Mucosa of descending colon (tissue), 3 donors: ENCODE measurements at regions not wholly inside any gene's neighbourhood (a gene's known extent, or its start where the extent isn't known, plus 50 kb on each side); places are given as distances from the start of the nearest gene placed in this dataset.
A peak's percentile ranks its signal among the peaks of the same experiment; 100 is the strongest.

Source experiments
- ATAC-seq: fragments of 200-7000 bp; cut with Tn5 transposase; one replicate; pipeline ENCODE4 v1.9.1; 2020; ENCODE audit warnings: mild to moderate bottlenecking, moderate library complexity
- DNase-seq, 3 donors: peaks; one replicate each; pipeline ENCODE4 v3.0.0-alpha.2; 2020
- H3K36me3 ChIP-seq: fragments of 200-600 bp; one replicate; pipeline ENCODE4 v1.8.0; 2021; ENCODE audit warnings: low read depth, mild to moderate bottlenecking
- H3K4me1 ChIP-seq: fragments of 200-600 bp; one replicate; pipeline ENCODE4 v1.8.0; 2021; ENCODE audit warnings: low read depth, mild to moderate bottlenecking
- H3K4me3 ChIP-seq: fragments of 200-600 bp; one replicate; pipeline ENCODE4 v1.8.0; 2021; ENCODE audit warnings: mild to moderate bottlenecking
- H3K9me3 ChIP-seq: fragments of 200-600 bp; one replicate; pipeline ENCODE4 v1.8.0; 2021; ENCODE audit warnings: mild to moderate bottlenecking
- intact Hi-C, 2 donors: fragments of 100-400 bp; cut with DNase I in 1 of 2; cut with micrococcal nuclease in 1 of 2; formaldehyde crosslinking; loops; one replicate each; pipeline versions ENCODE4 v1.11.0 to v1.11.1; 2022; cut with DNase I, micrococcal nuclease
- TF ChIP-seq, protein P1 (sequence below): fragments of 200-600 bp; IDR thresholded peaks from one replicate; pipeline ENCODE4 v1.8.0; 2022; ENCODE audit warnings: antibody characterized with exemption, mild to moderate bottlenecking
- donor health status: DM: no; HTN: no; CAD: no; lungs with moderate emphysema.
- donor health status: DM: no; HTN: no; CAD: no.
- donor health status: DM: no; HTN: yes; CAD: no.

DNA sequence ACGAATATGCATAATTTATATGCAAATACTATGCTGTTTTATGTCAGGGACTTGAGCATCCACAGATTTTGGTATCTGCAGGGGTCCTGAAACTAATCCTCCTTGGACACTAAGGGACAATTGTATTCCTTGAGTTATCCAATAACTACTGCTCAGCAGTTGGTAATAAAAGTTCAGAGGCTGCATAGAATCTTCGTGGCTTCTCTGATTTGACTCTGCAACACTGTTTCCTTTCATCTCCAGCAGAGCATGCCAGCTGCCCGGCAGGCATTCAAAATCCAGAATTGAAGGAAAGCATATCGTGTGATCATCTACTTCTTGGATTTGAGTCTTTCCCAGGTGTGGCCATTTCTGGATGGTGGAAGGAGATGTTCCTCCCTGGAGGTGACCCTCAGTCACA lies 64.5 kb upstream of the MRI1 start:
- DNase-seq (no peak), ATAC-seq (no peak)
- intact Hi-C loops: no loop called here
- Histone ChIP-seq H3K36me3 (no peaks in the 10 kb centered on the region), H3K4me3 (no peak overlapping the region), H3K4me1 (no peaks in the 10 kb centered on the region), H3K9me3 (no peaks in the 10 kb centered on the region)
- TF ChIP-seq, protein P1, sequence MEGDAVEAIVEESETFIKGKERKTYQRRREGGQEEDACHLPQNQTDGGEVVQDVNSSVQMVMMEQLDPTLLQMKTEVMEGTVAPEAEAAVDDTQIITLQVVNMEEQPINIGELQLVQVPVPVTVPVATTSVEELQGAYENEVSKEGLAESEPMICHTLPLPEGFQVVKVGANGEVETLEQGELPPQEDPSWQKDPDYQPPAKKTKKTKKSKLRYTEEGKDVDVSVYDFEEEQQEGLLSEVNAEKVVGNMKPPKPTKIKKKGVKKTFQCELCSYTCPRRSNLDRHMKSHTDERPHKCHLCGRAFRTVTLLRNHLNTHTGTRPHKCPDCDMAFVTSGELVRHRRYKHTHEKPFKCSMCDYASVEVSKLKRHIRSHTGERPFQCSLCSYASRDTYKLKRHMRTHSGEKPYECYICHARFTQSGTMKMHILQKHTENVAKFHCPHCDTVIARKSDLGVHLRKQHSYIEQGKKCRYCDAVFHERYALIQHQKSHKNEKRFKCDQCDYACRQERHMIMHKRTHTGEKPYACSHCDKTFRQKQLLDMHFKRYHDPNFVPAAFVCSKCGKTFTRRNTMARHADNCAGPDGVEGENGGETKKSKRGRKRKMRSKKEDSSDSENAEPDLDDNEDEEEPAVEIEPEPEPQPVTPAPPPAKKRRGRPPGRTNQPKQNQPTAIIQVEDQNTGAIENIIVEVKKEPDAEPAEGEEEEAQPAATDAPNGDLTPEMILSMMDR: no peak

DNA sequence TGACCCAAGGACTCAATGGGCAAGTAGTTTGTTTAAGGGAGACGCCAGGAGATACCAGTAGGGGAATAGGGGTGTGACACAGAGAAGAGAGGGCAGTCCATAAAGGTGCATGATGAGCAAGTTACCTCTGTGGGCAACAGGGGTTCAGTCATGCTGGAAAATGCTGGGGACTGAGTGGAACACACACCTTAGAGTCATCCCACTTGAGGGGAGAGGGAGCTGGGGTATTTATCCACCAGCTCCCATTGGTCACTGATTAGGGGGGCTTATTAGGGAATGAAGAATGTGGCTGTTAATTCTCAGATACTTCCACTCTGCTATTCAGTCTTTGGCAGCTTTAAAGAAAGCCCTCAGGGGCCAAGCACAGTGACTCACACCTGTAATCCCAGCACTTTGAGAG lies 67.5 kb upstream of the MRI1 start:
- Histone ChIP-seq H3K4me3 (no peak overlapping the region), H3K36me3 (no peaks in the 10 kb centered on the region), H3K9me3 (no peaks in the 10 kb centered on the region), H3K4me1 (no peaks in the 10 kb centered on the region)
- ATAC-seq (no peak), DNase-seq (no peak)
- TF ChIP-seq, protein P1: no peak
- intact Hi-C loops: no loop called here

DNA sequence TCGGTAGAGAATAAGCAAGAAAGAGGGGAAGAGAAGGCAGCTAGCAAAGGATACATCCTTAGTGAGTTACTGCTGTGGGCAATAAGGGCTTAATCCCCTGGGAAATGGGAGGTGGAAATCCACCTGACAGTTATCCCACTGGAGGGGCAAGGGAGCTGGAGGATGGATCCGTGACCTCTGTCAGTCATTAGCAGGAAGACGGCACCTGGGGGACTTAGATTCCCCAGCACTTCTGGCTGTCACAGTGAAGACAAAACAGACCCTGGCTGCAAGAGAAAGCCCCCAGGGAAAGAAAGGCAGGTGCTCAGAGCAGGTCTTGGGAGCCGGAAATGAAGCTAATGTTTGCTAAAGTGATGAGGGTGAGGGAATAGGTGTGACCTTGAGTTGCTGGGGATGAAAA lies 70.4 kb upstream of the MRI1 start:
- no peak for DNase-seq
- no peaks in the 10 kb centered on the region for H3K9me3 ChIP-seq
- H3K36me3 ChIP-seq: no peaks in the 10 kb centered on the region
- no peaks in the 10 kb centered on the region for H3K4me1 ChIP-seq
- H3K4me3 ChIP-seq: no peak overlapping the region
- TF ChIP-seq, protein P1: no peak
- intact Hi-C loops: no loop called here
- no peak for ATAC-seq

DNA sequence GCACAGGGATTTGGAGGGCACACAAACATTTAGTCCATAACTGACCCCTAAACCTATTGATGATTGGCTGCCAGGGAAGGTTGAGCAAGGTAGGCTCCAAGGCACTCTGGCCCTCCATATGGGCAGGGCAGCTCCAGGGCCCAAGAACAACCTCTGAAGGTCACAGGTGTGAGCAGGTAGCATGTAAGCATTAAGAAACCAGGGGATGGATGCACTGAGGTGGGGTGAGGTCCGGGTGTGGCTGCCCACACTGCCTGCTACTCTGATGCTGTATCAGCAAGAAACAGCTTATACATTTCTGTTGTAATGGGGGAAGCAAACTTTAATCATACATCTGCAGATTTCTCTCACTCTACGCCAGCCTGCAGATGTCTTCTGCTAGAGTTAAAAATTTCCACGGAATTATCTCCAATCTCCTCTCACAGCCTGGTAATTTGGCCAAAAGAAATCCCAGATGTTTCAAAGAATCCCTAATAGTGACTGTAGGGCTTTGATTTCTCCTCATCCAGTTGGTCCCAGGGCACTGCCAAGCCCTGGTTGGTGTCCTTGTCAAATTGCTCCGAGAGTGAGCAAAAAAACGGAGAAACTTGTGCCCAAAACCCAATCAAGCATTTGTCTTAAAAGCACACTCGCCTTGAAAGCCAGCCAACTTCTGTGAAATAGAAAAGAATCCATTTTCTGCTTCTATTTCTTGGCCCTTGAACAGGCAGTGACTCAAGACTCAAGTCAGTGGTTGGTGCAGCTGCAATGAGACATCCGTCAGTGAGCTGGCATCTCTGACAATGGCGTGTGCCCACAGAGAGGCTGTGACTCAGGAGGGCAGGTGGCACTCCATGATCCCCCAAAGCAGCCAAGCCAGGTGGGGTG lies 72.5 kb upstream of the MRI1 start:
- TF ChIP-seq, protein P1: no peak
- intact Hi-C loops: no loop called here
- ATAC-seq (no peak), DNase-seq (no peak)
- H3K9me3 ChIP-seq: no peaks in the 10 kb centered on the region
- H3K36me3 ChIP-seq: no peaks in the 10 kb centered on the region
- H3K4me1 ChIP-seq: no peaks in the 10 kb centered on the region
- no peak overlapping the region for H3K4me3 ChIP-seq

DNA sequence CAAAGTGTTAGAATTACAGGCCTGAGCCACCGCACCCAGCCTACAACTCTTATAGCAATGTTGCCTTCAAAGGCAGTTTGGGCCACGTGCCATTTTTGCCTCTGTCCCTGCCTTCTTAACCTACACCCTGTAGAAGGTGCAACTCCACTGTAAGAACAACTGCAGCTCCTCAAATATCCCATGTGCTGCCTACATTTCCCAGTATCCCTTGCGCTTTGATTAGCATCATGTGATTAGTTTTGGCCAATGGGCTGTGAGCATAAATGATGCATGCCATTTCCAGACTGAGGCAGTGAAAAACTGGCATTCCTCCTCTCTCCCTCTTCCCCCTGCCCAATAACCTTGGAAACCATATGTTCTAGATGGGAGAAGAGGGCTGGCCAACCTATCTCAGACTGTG lies 75.2 kb upstream of the MRI1 start:
- intact Hi-C loops: no loop called here
- no peaks in the 10 kb centered on the region for H3K4me1 ChIP-seq
- TF ChIP-seq, protein P1: no peak
- DNase-seq (peak in 1 of 3 donors; percentile 28), ATAC-seq (peak; percentile 40)
- H3K4me3 ChIP-seq: no peak overlapping the region
- H3K9me3 ChIP-seq: no peaks in the 10 kb centered on the region
- no peaks in the 10 kb centered on the region for H3K36me3 ChIP-seq
